ENCODE measurements at regions not wholly inside any gene's neighbourhood (a gene's known extent, or its start where the extent isn't known, plus 50 kb on each side); places are given as distances from the start of the nearest gene placed in this dataset.
A peak's percentile ranks its signal among the peaks of the same experiment; 100 is the strongest.

DNA sequence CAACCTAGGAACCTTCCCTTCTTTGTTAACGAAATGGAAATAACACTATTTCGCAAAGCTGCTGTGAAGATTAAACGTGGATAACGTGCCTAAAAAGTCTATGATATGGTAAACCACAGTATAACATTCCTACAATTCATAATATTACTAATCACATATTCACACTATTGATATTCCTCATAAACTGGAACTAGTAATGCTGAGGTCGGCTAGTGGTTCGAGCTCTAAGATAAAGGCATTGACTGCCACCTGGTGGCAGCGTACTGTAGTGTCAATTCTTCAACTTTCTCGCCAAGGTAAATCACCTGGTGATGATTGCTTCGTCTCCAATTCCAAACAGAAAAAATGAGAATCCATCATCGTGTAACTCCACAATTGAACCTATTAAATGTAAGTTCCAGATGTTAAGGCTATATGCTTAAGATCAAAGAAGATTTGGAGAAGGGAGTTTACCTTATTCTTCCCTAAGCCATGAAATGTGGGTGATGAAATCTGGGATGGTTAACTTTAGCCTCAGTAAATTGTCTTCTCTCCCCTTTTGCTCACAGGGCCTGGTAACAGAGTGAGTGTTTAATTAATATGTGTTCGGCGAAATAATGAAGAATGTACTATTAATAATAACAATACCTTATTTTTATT lies 197.5 kb upstream of the TMEM132C start:
- no peak overlapping the region for H3K27ac ChIP-seq (replicated peaks; ENCODE audit: low read length)
- no peak overlapping the region for H3K4me2 ChIP-seq (ENCODE audit: insufficient read depth, low read length, poor library complexity, severe bottlenecking)
- H3K79me1 ChIP-seq (ENCODE audit: low read depth, low read length): no peaks in the 10 kb centered on the region
- no peaks in the 10 kb centered on the region for H3K4me1 ChIP-seq (ENCODE audit: control insufficient read depth in 2 of 2, insufficient read depth in 1 of 2, low read depth in 1 of 2, low read length in 2 of 2)
- WGBS, 2 donors (ENCODE audit: extremely low coverage in 2 of 2, insufficient read length in 2 of 2, insufficient replicate concordance in 1 of 2): no CpG with 5 or more reads among the region's 12 CpGs
- H2BK5ac ChIP-seq (ENCODE audit: low read length): no peak overlapping the region
- no peak overlapping the region for H4K8ac ChIP-seq (ENCODE audit: low read depth, low read length)
- H2BK15ac ChIP-seq (ENCODE audit: low read length): no peak overlapping the region
- H3K14ac ChIP-seq (ENCODE audit: low read length): no peak overlapping the region
- H2BK120ac ChIP-seq (ENCODE audit: low read depth, low read length): no peak overlapping the region
- peak; percentile 50 for DNase-seq (ENCODE audit: low spot score)
- H3K9me3 ChIP-seq (replicated peaks in 1 of 2; ENCODE audit: control insufficient read depth in 2 of 2, insufficient read depth in 1 of 2, low read depth in 1 of 2, low read length in 2 of 2): no peaks in the 10 kb centered on the region
- H2AFZ ChIP-seq (ENCODE audit: low read length): no peak overlapping the region
- no peak overlapping the region for H3K18ac ChIP-seq (ENCODE audit: low read length)
- no peaks in the 10 kb centered on the region for H3K27me3 ChIP-seq (ENCODE audit: control insufficient read depth in 3 of 3, insufficient read depth in 3 of 3, low read depth in 1 of 3, low read length in 3 of 3)
- no peak overlapping the region for H3K4ac ChIP-seq (ENCODE audit: low read length)
- H2AK5ac ChIP-seq (ENCODE audit: low read depth, low read length): no peak overlapping the region
- no peak overlapping the region for H3K4me3 ChIP-seq (ENCODE audit: low read length in 2 of 2)
- H4K91ac ChIP-seq (ENCODE audit: low read depth, low read length, poor library complexity): no peak overlapping the region
- H2BK12ac ChIP-seq (ENCODE audit: low read length): no peak overlapping the region
- no peak overlapping the region for H3K23ac ChIP-seq (ENCODE audit: low read depth, low read length, poor library complexity)
- H3K9ac ChIP-seq (ENCODE audit: low read depth, low read length, poor library complexity): no peak overlapping the region
- H3K36me3 ChIP-seq (replicated peaks in 1 of 2; ENCODE audit: control insufficient read depth in 2 of 2, insufficient read depth in 2 of 2, low read length in 2 of 2): no peaks in the 10 kb centered on the region

DNA sequence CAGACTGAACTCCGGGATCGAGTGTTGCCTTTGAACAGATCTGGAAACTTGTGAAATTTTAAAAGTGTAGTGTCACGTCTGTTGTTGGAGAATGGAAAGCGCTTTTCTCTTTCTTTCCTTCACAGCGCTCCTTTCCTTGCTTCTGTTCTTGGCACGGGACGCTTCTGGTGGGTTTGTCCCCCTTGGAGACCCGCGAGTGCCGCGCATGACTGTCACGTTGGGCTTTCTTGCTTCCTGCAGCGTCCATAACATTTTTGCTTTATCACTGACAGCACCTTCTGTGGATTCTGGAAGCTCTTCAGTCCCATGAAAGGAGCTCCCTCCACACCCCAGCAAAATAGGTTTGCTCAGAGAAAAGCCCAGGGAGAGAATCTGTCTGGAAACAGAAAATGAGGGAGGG lies 193.0 kb upstream of the TMEM132C start:
- no peak overlapping the region for H2AK5ac ChIP-seq (ENCODE audit: low read depth, low read length)
- H3K4me3 ChIP-seq (ENCODE audit: low read length in 2 of 2): no peak overlapping the region
- H3K27me3 ChIP-seq (ENCODE audit: control insufficient read depth in 3 of 3, insufficient read depth in 3 of 3, low read depth in 1 of 3, low read length in 3 of 3): no peaks in the 10 kb centered on the region
- DNase-seq (ENCODE audit: low spot score): no peak
- no peak overlapping the region for H2BK12ac ChIP-seq (ENCODE audit: low read length)
- H3K4me1 ChIP-seq (ENCODE audit: control insufficient read depth in 2 of 2, insufficient read depth in 1 of 2, low read depth in 1 of 2, low read length in 2 of 2): peaks cover 0 to 5% of the 10 kb centered on the region in 2 donors
- H3K9me3 ChIP-seq (replicated peaks in 1 of 2; ENCODE audit: control insufficient read depth in 2 of 2, insufficient read depth in 1 of 2, low read depth in 1 of 2, low read length in 2 of 2): peaks cover 0 to 8% of the 10 kb centered on the region in 2 donors
- no peak overlapping the region for H3K18ac ChIP-seq (ENCODE audit: low read length)
- H3K23ac ChIP-seq (ENCODE audit: low read depth, low read length, poor library complexity): no peak overlapping the region
- no peak overlapping the region for H2BK5ac ChIP-seq (ENCODE audit: low read length)
- no peak overlapping the region for H3K14ac ChIP-seq (ENCODE audit: low read length)
- H3K27ac ChIP-seq (replicated peaks; ENCODE audit: low read length): no peak overlapping the region
- WGBS, 2 donors (ENCODE audit: extremely low coverage in 2 of 2, insufficient read length in 2 of 2, insufficient replicate concordance in 1 of 2): no CpG with 5 or more reads among the region's 13 CpGs
- H2BK120ac ChIP-seq (ENCODE audit: low read depth, low read length): no peak overlapping the region
- H2BK15ac ChIP-seq (ENCODE audit: low read length): no peak overlapping the region
- no peak overlapping the region for H3K4me2 ChIP-seq (ENCODE audit: insufficient read depth, low read length, poor library complexity, severe bottlenecking)
- no peaks in the 10 kb centered on the region for H3K79me1 ChIP-seq (ENCODE audit: low read depth, low read length)
- no peak overlapping the region for H3K9ac ChIP-seq (ENCODE audit: low read depth, low read length, poor library complexity)
- H4K8ac ChIP-seq (ENCODE audit: low read depth, low read length): no peak overlapping the region
- H3K4ac ChIP-seq (ENCODE audit: low read length): no peak overlapping the region
- H4K91ac ChIP-seq (ENCODE audit: low read depth, low read length, poor library complexity): no peak overlapping the region
- H3K36me3 ChIP-seq (replicated peaks in 1 of 2; ENCODE audit: control insufficient read depth in 2 of 2, insufficient read depth in 2 of 2, low read length in 2 of 2): no peaks in the 10 kb centered on the region
- no peak overlapping the region for H2AFZ ChIP-seq (ENCODE audit: low read length)

DNA sequence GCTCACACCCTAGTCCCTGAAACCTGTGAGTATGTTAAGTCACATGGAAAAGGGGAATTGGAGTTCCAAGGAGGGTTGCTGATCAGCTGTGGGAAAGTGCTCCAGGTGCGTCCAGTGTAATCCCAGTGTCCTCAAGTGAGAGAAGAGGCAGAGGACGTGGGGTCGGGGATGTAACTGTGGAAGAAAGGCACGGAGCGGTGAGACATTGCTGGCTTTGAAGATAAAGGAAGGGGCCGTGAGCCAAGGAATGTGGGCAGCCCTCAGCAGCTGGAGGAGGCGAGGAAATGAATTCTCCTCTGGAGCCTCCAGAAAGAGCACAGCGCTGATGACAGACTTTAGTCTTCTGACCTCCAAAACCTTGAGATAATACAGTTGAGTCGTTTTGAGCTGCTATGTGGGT lies 191.6 kb upstream of the TMEM132C start:
- Histone ChIP-seq H3K18ac (ENCODE audit: low read length) (no peak overlapping the region), H3K4me1 (ENCODE audit: control insufficient read depth in 2 of 2, insufficient read depth in 1 of 2, low read depth in 1 of 2, low read length in 2 of 2) (peaks cover 0 to 5% of the 10 kb centered on the region in 2 donors), H3K4ac (ENCODE audit: low read length) (no peak overlapping the region), H3K36me3 (replicated peaks in 1 of 2; ENCODE audit: control insufficient read depth in 2 of 2, insufficient read depth in 2 of 2, low read length in 2 of 2) (no peaks in the 10 kb centered on the region), H2BK5ac (ENCODE audit: low read length) (no peak overlapping the region), H2AK5ac (ENCODE audit: low read depth, low read length) (no peak overlapping the region), H4K91ac (ENCODE audit: low read depth, low read length, poor library complexity) (no peak overlapping the region), H2BK12ac (ENCODE audit: low read length) (no peak overlapping the region), H3K23ac (ENCODE audit: low read depth, low read length, poor library complexity) (no peak overlapping the region), H3K27me3 (ENCODE audit: control insufficient read depth in 3 of 3, insufficient read depth in 3 of 3, low read depth in 1 of 3, low read length in 3 of 3) (no peaks in the 10 kb centered on the region), H2AFZ (ENCODE audit: low read length) (no peak overlapping the region), H4K8ac (ENCODE audit: low read depth, low read length) (no peak overlapping the region), H2BK15ac (ENCODE audit: low read length) (no peak overlapping the region), H3K4me3 (ENCODE audit: low read length in 2 of 2) (no peak overlapping the region), H3K14ac (ENCODE audit: low read length) (no peak overlapping the region), H2BK120ac (ENCODE audit: low read depth, low read length) (no peak overlapping the region), H3K9me3 (replicated peaks in 1 of 2; ENCODE audit: control insufficient read depth in 2 of 2, insufficient read depth in 1 of 2, low read depth in 1 of 2, low read length in 2 of 2) (peaks cover 0 to 8% of the 10 kb centered on the region in 2 donors), H3K27ac (replicated peaks; ENCODE audit: low read length) (no peak overlapping the region), H3K9ac (ENCODE audit: low read depth, low read length, poor library complexity) (no peak overlapping the region), H3K79me1 (ENCODE audit: low read depth, low read length) (no peaks in the 10 kb centered on the region), H3K4me2 (ENCODE audit: insufficient read depth, low read length, poor library complexity, severe bottlenecking) (no peak overlapping the region)
- DNase-seq (ENCODE audit: low spot score): no peak
- no CpG with 5 or more reads among the region's 9 CpGs for WGBS, 2 donors (ENCODE audit: extremely low coverage in 2 of 2, insufficient read length in 2 of 2, insufficient replicate concordance in 1 of 2)

DNA sequence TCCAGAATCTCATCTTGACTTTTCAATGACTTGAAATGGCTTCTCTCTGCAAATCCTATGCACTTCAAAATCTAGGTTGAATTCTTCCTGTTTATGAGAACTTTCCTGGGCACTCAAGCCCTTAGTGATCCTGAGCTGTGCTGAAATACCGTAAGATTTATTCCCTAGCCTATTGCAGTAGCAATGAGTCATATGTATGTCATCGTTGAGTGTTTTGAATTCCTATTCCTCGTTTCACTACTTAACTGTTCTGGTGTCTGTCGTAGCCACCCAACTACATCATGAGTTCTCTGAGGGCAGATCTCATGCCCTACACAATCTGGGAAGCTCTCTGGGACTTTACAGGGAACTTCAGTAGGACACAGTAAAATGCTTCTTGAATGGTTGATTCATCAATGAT lies 190.8 kb upstream of the TMEM132C start:
- no peaks in the 10 kb centered on the region for H3K36me3 ChIP-seq (replicated peaks in 1 of 2; ENCODE audit: control insufficient read depth in 2 of 2, insufficient read depth in 2 of 2, low read length in 2 of 2)
- H3K23ac ChIP-seq (ENCODE audit: low read depth, low read length, poor library complexity): no peak overlapping the region
- no peak overlapping the region for H2BK12ac ChIP-seq (ENCODE audit: low read length)
- no peak overlapping the region for H4K91ac ChIP-seq (ENCODE audit: low read depth, low read length, poor library complexity)
- no peak overlapping the region for H2BK5ac ChIP-seq (ENCODE audit: low read length)
- no peak overlapping the region for H3K18ac ChIP-seq (ENCODE audit: low read length)
- no peak overlapping the region for H3K9ac ChIP-seq (ENCODE audit: low read depth, low read length, poor library complexity)
- peaks cover 0 to 5% of the 10 kb centered on the region in 2 donors for H3K4me1 ChIP-seq (ENCODE audit: control insufficient read depth in 2 of 2, insufficient read depth in 1 of 2, low read depth in 1 of 2, low read length in 2 of 2)
- H3K79me1 ChIP-seq (ENCODE audit: low read depth, low read length): no peaks in the 10 kb centered on the region
- no peak for DNase-seq (ENCODE audit: low spot score)
- no peak overlapping the region for H2BK15ac ChIP-seq (ENCODE audit: low read length)
- H3K14ac ChIP-seq (ENCODE audit: low read length): no peak overlapping the region
- WGBS, 2 donors (ENCODE audit: extremely low coverage in 2 of 2, insufficient read length in 2 of 2, insufficient replicate concordance in 1 of 2): no CpG with 5 or more reads among the region's 4 CpGs
- no peak overlapping the region for H2AFZ ChIP-seq (ENCODE audit: low read length)
- H3K27me3 ChIP-seq (ENCODE audit: control insufficient read depth in 3 of 3, insufficient read depth in 3 of 3, low read depth in 1 of 3, low read length in 3 of 3): no peaks in the 10 kb centered on the region
- no peak overlapping the region for H3K4me2 ChIP-seq (ENCODE audit: insufficient read depth, low read length, poor library complexity, severe bottlenecking)
- no peak overlapping the region for H3K27ac ChIP-seq (replicated peaks; ENCODE audit: low read length)
- no peak overlapping the region for H3K4ac ChIP-seq (ENCODE audit: low read length)
- no peak overlapping the region for H2BK120ac ChIP-seq (ENCODE audit: low read depth, low read length)
- peaks cover 0 to 8% of the 10 kb centered on the region in 2 donors for H3K9me3 ChIP-seq (replicated peaks in 1 of 2; ENCODE audit: control insufficient read depth in 2 of 2, insufficient read depth in 1 of 2, low read depth in 1 of 2, low read length in 2 of 2)
- no peak overlapping the region for H4K8ac ChIP-seq (ENCODE audit: low read depth, low read length)
- H3K4me3 ChIP-seq (ENCODE audit: low read length in 2 of 2): no peak overlapping the region
- no peak overlapping the region for H2AK5ac ChIP-seq (ENCODE audit: low read depth, low read length)
